ENCODE measurements at regions not wholly inside any gene's neighbourhood (a gene's known extent, or its start where the extent isn't known, plus 50 kb on each side); places are given as distances from the start of the nearest gene placed in this dataset.

DNA sequence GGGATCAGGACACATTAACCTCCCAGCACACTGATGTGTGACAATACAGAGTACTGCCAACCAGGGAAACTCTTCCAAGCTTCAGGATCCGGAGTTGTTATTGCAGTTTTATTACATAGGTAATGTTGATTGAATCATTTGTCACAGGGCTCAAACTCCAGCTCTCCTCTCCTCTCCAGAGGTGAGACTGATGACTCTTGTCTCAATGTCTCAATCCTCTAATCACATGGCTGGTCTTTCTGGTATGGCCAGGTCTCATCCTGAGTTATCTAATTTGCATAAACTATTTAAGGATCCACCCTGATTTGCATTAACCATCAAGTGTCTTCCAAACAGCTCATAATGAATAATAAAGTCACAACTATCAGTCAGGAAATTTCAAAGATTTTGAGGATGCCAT is 522.6 kb upstream of the PCDH9 start:
- TF ChIP-seq ZNF274 (IDR thresholded peaks at IDR 0.05; ENCODE audit: low read depth, low read length), result no peak
- TF ChIP-seq YY1 (IDR thresholded peaks at IDR 0.05; ENCODE audit: insufficient read depth, insufficient read length), result no peak
- TF ChIP-seq SUZ12 (IDR thresholded peaks at IDR 0.05; ENCODE audit: extremely low read depth, insufficient read depth, insufficient read length), result no peak
